Neural progenitor cell (in vitro differentiated cells): ENCODE measurements at regions not wholly inside any gene's neighbourhood (a gene's known extent, or its start where the extent isn't known, plus 50 kb on each side); places are given as distances from the start of the nearest gene placed in this dataset.
A peak's percentile ranks its signal among the peaks of the same experiment; 100 is the strongest.

Experiments used
- DNase-seq: peaks from one replicate; pipeline ENCODE4 v3.0.0-alpha.2; 2016; ENCODE audit warnings: low spot score
- H2AFZ ChIP-seq: fragments of 200-600 bp; sonication (generic); replicated peaks from 2 replicates; pipeline ENCODE4 v1.6.1; 2016; ENCODE audit warnings: antibody characterized with exemption
- H3F3A ChIP-seq: fragments of 200-600 bp; sonication (generic); 2 replicates; pipeline ENCODE4 v1.6.1; 2016; ENCODE audit warnings: antibody characterized with exemption, low read depth
- H3K27ac ChIP-seq: fragments of 200-600 bp; sonication (generic); 2 replicates; pipeline ENCODE4 v1.5.1; 2016; ENCODE audit warnings: mild to moderate bottlenecking
- H3K27me3 ChIP-seq: fragments of 200-600 bp; sonication (generic); 2 replicates; pipeline ENCODE4 v1.6.1; 2016; ENCODE audit warnings: mild to moderate bottlenecking, moderate library complexity
- H3K36me3 ChIP-seq: fragments of 200-600 bp; sonication (generic); 2 replicates; pipeline ENCODE4 v1.5.1; 2016
- H3K4me1 ChIP-seq: fragments of 200-600 bp; sonication (generic); 2 replicates; pipeline ENCODE4 v1.6.1; 2016; ENCODE audit warnings: mixed run types
- H3K4me2 ChIP-seq: fragments of 200-600 bp; sonication (generic); 2 replicates; pipeline ENCODE4 v1.6.1; 2016
- H3K4me3 ChIP-seq: fragments of 200-600 bp; sonication (generic); 2 replicates; pipeline ENCODE4 v1.5.1; 2016
- H3K79me2 ChIP-seq: fragments of 200-600 bp; sonication (generic); 2 replicates; pipeline ENCODE4 v1.6.1; 2016; ENCODE audit warnings: low read depth
- H3K9ac ChIP-seq: fragments of 200-600 bp; sonication (generic); 2 replicates; pipeline ENCODE4 v1.6.1; 2016
- H3K9me3 ChIP-seq: fragments of 200-600 bp; sonication (generic); 2 replicates; pipeline ENCODE4 v1.5.1; 2016; ENCODE audit warnings: low read depth
- H4K20me1 ChIP-seq: fragments of 200-600 bp; sonication (generic); 2 replicates; pipeline ENCODE4 v1.6.1; 2016; ENCODE audit warnings: low read depth
- H3K27ac Mint-ChIP-seq: 3 replicates; pipeline ENCODE4 v1.8.0; 2021; ENCODE audit warnings: mixed read lengths
- H3K27me3 Mint-ChIP-seq: 2 replicates; pipeline ENCODE4 v1.8.0; 2022; ENCODE audit warnings: low read depth, mild to moderate bottlenecking, inconsistent platforms, moderate library complexity, mixed read lengths; ENCODE audit not compliant: insufficient read depth
- H3K36me3 Mint-ChIP-seq: 3 replicates; pipeline ENCODE4 v1.8.0; 2021; ENCODE audit warnings: mixed read lengths
- H3K4me1 Mint-ChIP-seq: 3 replicates; pipeline ENCODE4 v1.8.0; 2021; ENCODE audit warnings: mixed read lengths
- H3K4me3 Mint-ChIP-seq: 3 replicates; pipeline ENCODE4 v1.8.0; 2021; ENCODE audit warnings: mild to moderate bottlenecking, moderate library complexity, mixed read lengths
- H3K9me3 Mint-ChIP-seq: 3 replicates; pipeline ENCODE4 v1.8.0; 2020; ENCODE audit warnings: mixed read lengths
- EZH2 ChIP-seq: fragments of 200-600 bp; sonication (generic); IDR thresholded peaks from 2 replicates; pipeline ENCODE4 v1.6.1; 2017; ENCODE audit warnings: antibody characterized with exemption, mild to moderate bottlenecking, moderate library complexity
- EZH2phosphoT487 ChIP-seq: fragments of 200-600 bp; sonication (generic); IDR thresholded peaks from 2 replicates; pipeline ENCODE4 v1.6.1; 2017; ENCODE audit warnings: antibody characterized with exemption
- TF ChIP-seq, protein P1 (sequence below): fragments of 200-600 bp; sonication (generic); IDR thresholded peaks from 2 replicates; pipeline ENCODE4 v1.5.1; 2017; ENCODE audit warnings: antibody characterized with exemption, mild to moderate bottlenecking

DNA sequence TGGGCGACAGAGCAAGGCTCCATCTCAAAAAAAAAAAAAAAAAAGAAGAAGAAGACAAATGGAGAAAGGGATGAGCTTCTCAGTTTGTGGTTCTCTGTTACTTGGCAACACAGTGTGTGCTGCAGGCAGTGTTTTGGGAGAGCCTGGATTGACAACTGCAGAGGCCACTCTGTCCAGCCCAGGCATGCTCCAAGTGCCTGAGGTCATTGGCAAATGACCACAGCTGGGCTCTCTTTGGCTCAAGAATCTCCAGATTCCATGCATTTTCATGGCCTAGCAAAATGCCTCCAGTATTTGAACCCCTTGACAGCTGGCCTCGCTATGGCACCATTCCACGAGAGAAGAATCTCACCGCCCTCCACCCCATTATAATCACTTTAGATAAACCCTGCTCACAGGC lies 126.2 kb downstream of the ANKRD60 start:
- peaks cover 12% of the 10 kb centered on the region for H3K27me3 Mint-ChIP-seq
- H2AFZ ChIP-seq: no peak overlapping the region
- no peaks in the 10 kb centered on the region for H3K36me3 ChIP-seq
- no peak for DNase-seq
- no peaks in the 10 kb centered on the region for H3F3A ChIP-seq
- no peaks in the 10 kb centered on the region for H3K4me1 Mint-ChIP-seq
- no peaks in the 10 kb centered on the region for H3K79me2 ChIP-seq
- H3K36me3 Mint-ChIP-seq: no peaks in the 10 kb centered on the region
- no peak overlapping the region for H3K27ac ChIP-seq
- H3K4me2 ChIP-seq: no peak overlapping the region
- H3K27me3 ChIP-seq: no peaks in the 10 kb centered on the region
- H3K9me3 ChIP-seq: no peaks in the 10 kb centered on the region
- H3K9me3 Mint-ChIP-seq: peaks cover 10% of the 10 kb centered on the region
- H3K9ac ChIP-seq: no peak overlapping the region
- H4K20me1 ChIP-seq: no peaks in the 10 kb centered on the region
- H3K4me3 ChIP-seq: no peak overlapping the region
- H3K4me3 Mint-ChIP-seq: no peak overlapping the region
- no peak for TF ChIP-seq EZH2
- no peak for TF ChIP-seq EZH2phosphoT487
- TF ChIP-seq, protein P1, sequence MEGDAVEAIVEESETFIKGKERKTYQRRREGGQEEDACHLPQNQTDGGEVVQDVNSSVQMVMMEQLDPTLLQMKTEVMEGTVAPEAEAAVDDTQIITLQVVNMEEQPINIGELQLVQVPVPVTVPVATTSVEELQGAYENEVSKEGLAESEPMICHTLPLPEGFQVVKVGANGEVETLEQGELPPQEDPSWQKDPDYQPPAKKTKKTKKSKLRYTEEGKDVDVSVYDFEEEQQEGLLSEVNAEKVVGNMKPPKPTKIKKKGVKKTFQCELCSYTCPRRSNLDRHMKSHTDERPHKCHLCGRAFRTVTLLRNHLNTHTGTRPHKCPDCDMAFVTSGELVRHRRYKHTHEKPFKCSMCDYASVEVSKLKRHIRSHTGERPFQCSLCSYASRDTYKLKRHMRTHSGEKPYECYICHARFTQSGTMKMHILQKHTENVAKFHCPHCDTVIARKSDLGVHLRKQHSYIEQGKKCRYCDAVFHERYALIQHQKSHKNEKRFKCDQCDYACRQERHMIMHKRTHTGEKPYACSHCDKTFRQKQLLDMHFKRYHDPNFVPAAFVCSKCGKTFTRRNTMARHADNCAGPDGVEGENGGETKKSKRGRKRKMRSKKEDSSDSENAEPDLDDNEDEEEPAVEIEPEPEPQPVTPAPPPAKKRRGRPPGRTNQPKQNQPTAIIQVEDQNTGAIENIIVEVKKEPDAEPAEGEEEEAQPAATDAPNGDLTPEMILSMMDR: no peak
- H3K27ac Mint-ChIP-seq: no peak overlapping the region
- no peaks in the 10 kb centered on the region for H3K4me1 ChIP-seq

DNA sequence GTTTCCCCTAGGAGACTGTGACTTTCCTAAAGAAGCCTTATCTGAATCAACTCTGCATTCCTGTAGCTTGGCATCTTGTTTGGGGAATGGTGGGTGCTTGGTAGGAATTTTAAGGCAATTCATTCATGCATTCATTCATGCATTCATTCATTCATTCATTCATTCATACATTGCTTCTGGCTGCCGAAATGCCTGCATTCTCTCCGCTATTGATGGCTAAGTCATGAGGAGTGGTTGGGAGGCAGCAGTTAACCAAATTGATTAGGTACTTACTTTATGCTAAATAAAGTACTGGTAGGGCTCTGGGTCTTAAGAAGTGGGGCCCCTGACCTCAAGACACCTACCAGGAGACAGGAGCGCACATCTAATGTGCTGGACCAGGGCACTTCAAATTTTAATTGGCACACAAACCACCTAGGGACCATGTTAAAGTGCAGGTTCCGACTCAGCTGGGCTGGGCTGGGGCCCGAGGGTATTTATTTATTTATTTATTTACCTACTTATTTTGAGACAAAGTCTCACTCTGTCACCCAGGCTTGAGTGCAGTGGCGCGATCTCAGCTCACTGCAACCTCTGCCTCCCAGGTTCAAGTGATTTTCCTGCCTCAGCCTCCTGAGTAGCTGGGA lies 127.6 kb downstream of the ANKRD60 start:
- Mint-ChIP-seq H3K27me3 (peaks cover 10% of the 10 kb centered on the region), H3K27ac (no peak overlapping the region), H3K4me1 (no peaks in the 10 kb centered on the region), H3K36me3 (no peaks in the 10 kb centered on the region), H3K4me3 (no peak overlapping the region), H3K9me3 (peaks cover 4% of the 10 kb centered on the region)
- DNase-seq: no peak
- Histone ChIP-seq H4K20me1 (no peaks in the 10 kb centered on the region), H3F3A (no peaks in the 10 kb centered on the region), H3K36me3 (no peaks in the 10 kb centered on the region), H3K27ac (no peak overlapping the region), H3K9me3 (no peaks in the 10 kb centered on the region), H3K4me1 (no peaks in the 10 kb centered on the region), H3K27me3 (no peaks in the 10 kb centered on the region), H3K4me2 (no peak overlapping the region), H3K9ac (no peak overlapping the region), H2AFZ (no peak overlapping the region), H3K79me2 (no peaks in the 10 kb centered on the region), H3K4me3 (no peak overlapping the region)
- TF ChIP-seq EZH2phosphoT487 (no peak), EZH2 (no peak)
- TF ChIP-seq, protein P1: no peak

DNA sequence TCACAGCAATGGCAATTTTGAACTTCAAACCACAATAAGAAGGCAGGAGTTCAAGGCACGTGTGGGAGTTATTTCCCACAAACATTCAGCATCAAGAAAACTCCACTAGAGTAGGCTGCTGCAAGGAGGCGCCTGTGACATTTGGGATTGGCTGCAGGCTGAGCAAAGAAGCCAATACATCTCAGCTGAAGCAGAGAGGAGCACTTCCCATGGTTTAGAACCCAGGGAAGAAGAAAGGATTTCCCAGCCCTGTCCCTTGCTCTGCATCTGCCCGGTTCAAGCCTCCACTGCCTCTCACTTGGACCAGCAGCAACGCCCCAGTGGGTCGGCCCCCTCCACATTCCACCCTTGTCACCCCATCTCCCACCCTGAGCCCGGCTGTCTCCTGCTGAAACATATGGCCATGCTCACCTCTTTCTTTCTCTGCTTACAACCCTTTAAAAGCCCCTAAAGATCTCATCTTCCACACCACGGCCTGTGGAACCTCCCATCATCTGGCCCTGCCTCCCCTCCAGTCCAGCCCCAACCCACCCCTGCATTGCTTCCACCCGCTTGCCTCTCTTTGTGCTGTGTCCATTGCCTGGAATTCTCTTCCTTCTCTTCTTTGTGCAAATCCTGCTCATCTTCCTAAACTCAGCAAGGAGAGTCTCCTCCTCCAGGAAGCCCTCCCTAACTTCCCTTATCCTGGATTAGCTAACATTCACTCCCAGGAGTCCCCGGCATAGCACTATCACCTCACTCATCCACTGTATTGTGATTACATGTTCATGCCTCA lies 128.3 kb downstream of the ANKRD60 start:
- H3K9ac ChIP-seq: no peak overlapping the region

More for the DNA sequence above, 128.3 kb downstream of the ANKRD60 start:
- Histone ChIP-seq H3K36me3 (no peaks in the 10 kb centered on the region), H4K20me1 (no peaks in the 10 kb centered on the region), H3K27ac (no peak overlapping the region), H3F3A (no peaks in the 10 kb centered on the region), H3K4me2 (no peak overlapping the region), H3K27me3 (no peaks in the 10 kb centered on the region), H3K79me2 (no peaks in the 10 kb centered on the region), H3K4me1 (no peaks in the 10 kb centered on the region), H3K4me3 (no peak overlapping the region), H2AFZ (no peak overlapping the region), H3K9me3 (no peaks in the 10 kb centered on the region)
- H3K27ac Mint-ChIP-seq: peak overlapping the region; percentile 8
- H3K27me3 Mint-ChIP-seq: peaks cover 11% of the 10 kb centered on the region
- H3K4me1 Mint-ChIP-seq: no peaks in the 10 kb centered on the region
- H3K4me3 Mint-ChIP-seq: no peak overlapping the region
- no peak for DNase-seq
- H3K36me3 Mint-ChIP-seq: no peaks in the 10 kb centered on the region
- TF ChIP-seq EZH2phosphoT487: no peak
- TF ChIP-seq, protein P1: no peak
- TF ChIP-seq EZH2: no peak
- H3K9me3 Mint-ChIP-seq: no peaks in the 10 kb centered on the region
